H1 (cell line): ENCODE measurements at regions not wholly inside any gene's neighbourhood (a gene's known extent, or its start where the extent isn't known, plus 50 kb on each side); places are given as distances from the start of the nearest gene placed in this dataset.

Source experiments
- CBX5 ChIP-seq: fragments of 300-800, 300-1000 bp; sonication (generic); IDR thresholded peaks from 2 replicates; pipeline ENCODE4 v1.7.1; 2016; ENCODE audit warnings: antibody characterized with exemption, low read length, low read depth
- CEBPB ChIP-seq: IDR thresholded peaks from 2 replicates; pipeline ENCODE4 v1.6.1; 2012; ENCODE audit warnings: low read depth, low read length
- CHD2 ChIP-seq: IDR thresholded peaks from 2 replicates; pipeline ENCODE4 v1.6.1; 2012; ENCODE audit warnings: low read length, improper control_type of control experiment
- CREB1 ChIP-seq: IDR thresholded peaks from 2 replicates; pipeline ENCODE4 v1.6.1; 2012; ENCODE audit warnings: inconsistent platforms
- EP300 ChIP-seq, 2 experiments: IDR thresholded peaks; 1 replicate in 1 of 2; 2 replicates in 1 of 2; pipeline ENCODE4 v1.6.1; 2011 to 2012; ENCODE audit warnings: low read depth in 2 of 2, low read length in 2 of 2, mild to moderate bottlenecking in 2 of 2, borderline replicate concordance in 1 of 2, inconsistent platforms in 1 of 2, moderate library complexity in 1 of 2
- EZH2 ChIP-seq: fragments of 200-600 bp; sonication (generic); IDR thresholded peaks from 2 replicates; pipeline ENCODE4 v1.7.1; 2012; ENCODE audit warnings: low read depth, mild to moderate bottlenecking, moderate library complexity, low read length, inconsistent platforms; ENCODE audit not compliant: severe bottlenecking
- GABPA ChIP-seq: IDR thresholded peaks from 2 replicates; pipeline ENCODE4 v1.6.1; 2011; ENCODE audit warnings: mild to moderate bottlenecking, low read length, moderate library complexity, borderline replicate concordance; ENCODE audit not compliant: insufficient read depth
- HDAC2 ChIP-seq, 2 experiments: fragments of 300-600 bp in 1 of 2; sonication (generic) in 1 of 2; IDR thresholded peaks; 2 replicates each; pipeline ENCODE4 v1.6.1; 2011 to 2012; ENCODE audit warnings: low read depth in 2 of 2, low read length in 2 of 2, mild to moderate bottlenecking in 2 of 2, moderate library complexity in 2 of 2, borderline replicate concordance in 1 of 2, inconsistent platforms in 1 of 2
- POLR2A ChIP-seq, 2 experiments: IDR thresholded peaks; 1 replicate in 1 of 2; 2 replicates in 1 of 2; pipeline ENCODE4 v1.6.1; 2011; ENCODE audit warnings: low read depth in 2 of 2, low read length in 2 of 2, mild to moderate bottlenecking in 2 of 2; ENCODE audit errors: control extremely low read depth in 1 of 2
- POLR2AphosphoS5 ChIP-seq: IDR thresholded peaks from 2 replicates; pipeline ENCODE4 v1.6.1; 2011; ENCODE audit warnings: low read depth, low read length
- RAD21 ChIP-seq, 2 experiments: IDR thresholded peaks in 1 of 2; conservative IDR thresholded peaks in 1 of 2; 2 replicates each; pipeline ENCODE4 v1.6.1; 2011; ENCODE audit warnings: low read depth in 2 of 2, low read length in 2 of 2, improper control_type of control experiment in 1 of 2, inconsistent platforms in 1 of 2, mild to moderate bottlenecking in 1 of 2, moderate library complexity in 1 of 2
- YY1 ChIP-seq: IDR thresholded peaks from 2 replicates; pipeline ENCODE4 v1.6.1; 2011; ENCODE audit warnings: low read depth, mild to moderate bottlenecking, low read length
- ZNF274 ChIP-seq: IDR thresholded peaks from 2 replicates; pipeline ENCODE4 v1.7.0; 2012; ENCODE audit warnings: low read length, borderline replicate concordance; ENCODE audit errors: extremely low read depth
- TF ChIP-seq, protein P1 (sequence below), 3 experiments: IDR thresholded peaks; 1 replicate in 2 of 3; 2 replicates in 1 of 3; pipeline versions ENCODE4 v1.5.1 to v1.6.1; 2011; ENCODE audit warnings: low read length in 3 of 3, mild to moderate bottlenecking in 3 of 3, inconsistent platforms in 2 of 3, low read depth in 1 of 3, moderate library complexity in 1 of 3; ENCODE audit not compliant: insufficient read depth in 1 of 3; ENCODE audit errors: control extremely low read depth in 1 of 3

GRCh38 chr18:72102412-72102811 is 441.7 kb downstream of the CBLN2 start:
- TF ChIP-seq RAD21 (IDR thresholded peaks at IDR 0.05 in 1 of 2, conservative IDR thresholded peaks at IDR 0.05 in 1 of 2; ENCODE audit: low read depth in 2 of 2, low read length in 2 of 2) = no peak
- TF ChIP-seq YY1 = no peak
- TF ChIP-seq EP300 (IDR thresholded peaks at IDR 0.05; ENCODE audit: borderline replicate concordance in 1 of 2, low read depth in 2 of 2, low read length in 2 of 2) = no peak
- TF ChIP-seq, protein P1, sequence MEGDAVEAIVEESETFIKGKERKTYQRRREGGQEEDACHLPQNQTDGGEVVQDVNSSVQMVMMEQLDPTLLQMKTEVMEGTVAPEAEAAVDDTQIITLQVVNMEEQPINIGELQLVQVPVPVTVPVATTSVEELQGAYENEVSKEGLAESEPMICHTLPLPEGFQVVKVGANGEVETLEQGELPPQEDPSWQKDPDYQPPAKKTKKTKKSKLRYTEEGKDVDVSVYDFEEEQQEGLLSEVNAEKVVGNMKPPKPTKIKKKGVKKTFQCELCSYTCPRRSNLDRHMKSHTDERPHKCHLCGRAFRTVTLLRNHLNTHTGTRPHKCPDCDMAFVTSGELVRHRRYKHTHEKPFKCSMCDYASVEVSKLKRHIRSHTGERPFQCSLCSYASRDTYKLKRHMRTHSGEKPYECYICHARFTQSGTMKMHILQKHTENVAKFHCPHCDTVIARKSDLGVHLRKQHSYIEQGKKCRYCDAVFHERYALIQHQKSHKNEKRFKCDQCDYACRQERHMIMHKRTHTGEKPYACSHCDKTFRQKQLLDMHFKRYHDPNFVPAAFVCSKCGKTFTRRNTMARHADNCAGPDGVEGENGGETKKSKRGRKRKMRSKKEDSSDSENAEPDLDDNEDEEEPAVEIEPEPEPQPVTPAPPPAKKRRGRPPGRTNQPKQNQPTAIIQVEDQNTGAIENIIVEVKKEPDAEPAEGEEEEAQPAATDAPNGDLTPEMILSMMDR (IDR thresholded peaks at IDR 0.05; ENCODE audit: control extremely low read depth in 1 of 3, insufficient read depth in 1 of 3, low read depth in 1 of 3, low read length in 3 of 3) = no peak
- TF ChIP-seq GABPA = no peak
- TF ChIP-seq EZH2 = no peak
- no peak for TF ChIP-seq POLR2AphosphoS5
- no peak for TF ChIP-seq ZNF274
- no peak for TF ChIP-seq CBX5
- TF ChIP-seq CHD2 = no peak
- TF ChIP-seq CREB1 = no peak
- no peak for TF ChIP-seq CEBPB
- no peak for TF ChIP-seq POLR2A (IDR thresholded peaks at IDR 0.05; ENCODE audit: control extremely low read depth in 1 of 2, low read depth in 2 of 2, low read length in 2 of 2)
- TF ChIP-seq HDAC2 (IDR thresholded peaks at IDR 0.05; ENCODE audit: borderline replicate concordance in 1 of 2, low read depth in 2 of 2, low read length in 2 of 2) = no peak
